Testis (tissue), 2 donors: ENCODE measurements at regions not wholly inside any gene's neighbourhood (a gene's known extent, or its start where the extent isn't known, plus 50 kb on each side); places are given as distances from the start of the nearest gene placed in this dataset.
A peak's percentile ranks its signal among the peaks of the same experiment; 100 is the strongest.

Experiments
- DNase-seq: peaks from one replicate; pipeline ENCODE4 v3.0.0-alpha.2; 2019
- H3K27ac ChIP-seq, 2 donors: fragments of 200-600 bp; sonication (generic); one replicate each; pipeline ENCODE4 v1.5.1; 2019
- H3K27me3 ChIP-seq: fragments of 200-600 bp; sonication (generic); one replicate; pipeline ENCODE4 v1.5.1; 2019
- H3K36me3 ChIP-seq: fragments of 200-600 bp; sonication (generic); one replicate; pipeline ENCODE4 v1.5.1; 2017; ENCODE audit warnings: low read depth; ENCODE audit errors: missing control alignments
- H3K4me1 ChIP-seq: fragments of 200-600 bp; sonication (generic); one replicate; pipeline ENCODE4 v1.5.1; 2019
- H3K4me3 ChIP-seq, 2 donors: fragments of 200-600 bp; sonication (generic); one replicate each; pipeline ENCODE4 v1.5.1; 2017 to 2019
- H3K9me3 ChIP-seq: fragments of 200-600 bp; sonication (generic); one replicate; pipeline ENCODE4 v1.5.1; 2017
- CTCF ChIP-seq, 3 experiments: fragments of 450-650 bp in 2 of 3; fragments of 200-600 bp in 1 of 3; sonication (generic) in 1 of 3; IDR thresholded peaks; one replicate each; pipeline ENCODE4 v1.5.1; 2016 to 2019; ENCODE audit warnings: antibody characterized with exemption in 3 of 3, mild to moderate bottlenecking in 2 of 3, moderate library complexity in 1 of 3
- POLR2A ChIP-seq: fragments of 450-650 bp; IDR thresholded peaks from one replicate; pipeline ENCODE4 v1.6.1; 2017; ENCODE audit warnings: antibody characterized with exemption, mild to moderate bottlenecking, moderate library complexity
- WGBS, 2 donors: methylation state at CpG; one replicate each; pipeline ENCODE4 v1.1.5; 2018; 5-methylcytosine and 5-hydroxymethylcytosine counted together
- intact Hi-C: fragments of 100-400 bp; cut with DNase I; formaldehyde crosslinking; loops from one replicate; pipeline ENCODE4 v1.15.1; 2023; ENCODE audit warnings: low total_unique reads

GRCh38 chr1:39098546-39099250 is 72.5 kb downstream of the NDUFS5 start:
- H3K36me3 ChIP-seq, result no peaks in the 10 kb centered on the region
- WGBS, 2 donors, result 28 to 38% methylated on average over 6 of the region's 6 CpGs
- H3K9me3 ChIP-seq, result no peaks in the 10 kb centered on the region
- H3K4me1 ChIP-seq, result peaks cover 6% of the 10 kb centered on the region
- intact Hi-C loops, result loop anchor here (5.0 kb wide), 1 partner anchor 159 kb away; no protein-coding TSS in a partner anchor
- H3K27me3 ChIP-seq, result no peaks in the 10 kb centered on the region
- H3K4me3 ChIP-seq, result no peak overlapping the region
- no peak for TF ChIP-seq POLR2A
- TF ChIP-seq CTCF (IDR thresholded peaks at IDR 0.05), result peak; percentile 33 to 62 (median 59)
- no peak overlapping the region for H3K27ac ChIP-seq
- peak; percentile 73 for DNase-seq

- DNase-seq, result peak; percentile 37
- intact Hi-C loops, result no loop called here
- Histone ChIP-seq H3K4me3 (no peak overlapping the region), H3K9me3 (no peaks in the 10 kb centered on the region), H3K27me3 (no peaks in the 10 kb centered on the region), H3K4me1 (peaks cover 23% of the 10 kb centered on the region), H3K36me3 (no peaks in the 10 kb centered on the region), H3K27ac (peak overlapping the region in 1 of 2 donors; percentile 20)
- peak; percentile 59 to 88 (median 68) for TF ChIP-seq CTCF (IDR thresholded peaks at IDR 0.05)
- TF ChIP-seq POLR2A, result no peak
- WGBS, 2 donors, result 46 to 49% methylated on average over 11 of the region's 11 CpGs
Measured at GRCh38 chr1:39102537-39103327, 76.6 kb downstream of the NDUFS5 start.

- Histone ChIP-seq H3K36me3 (no peaks in the 10 kb centered on the region), H3K4me1 (peaks cover 26% of the 10 kb centered on the region), H3K9me3 (no peaks in the 10 kb centered on the region), H3K4me3 (no peak overlapping the region), H3K27me3 (no peaks in the 10 kb centered on the region), H3K27ac (peak overlapping the region; percentile 92 to 98)
- TF ChIP-seq CTCF (IDR thresholded peaks at IDR 0.05) (no peak), POLR2A (no peak)
- intact Hi-C loops, result no loop called here
- DNase-seq, result no peak
- 65 to 75% methylated on average over 6 of the region's 6 CpGs for WGBS, 2 donors
Measured at GRCh38 chr1:39103328-39104157, 77.4 kb downstream of the NDUFS5 start.

GRCh38 chr1:39104158-39105060 is 78.3 kb downstream of the NDUFS5 start:
- Histone ChIP-seq H3K9me3 (no peaks in the 10 kb centered on the region), H3K27ac (peak overlapping the region; percentile 92 to 98), H3K4me3 (peak overlapping the region; percentile 75 to 77), H3K27me3 (no peaks in the 10 kb centered on the region), H3K4me1 (peaks cover 33% of the 10 kb centered on the region), H3K36me3 (no peaks in the 10 kb centered on the region)
- intact Hi-C loops, result loop anchor here (5.0 kb wide), 1 partner anchor 88 kb away; no protein-coding TSS in a partner anchor
- peak; percentile 49 for DNase-seq
- TF ChIP-seq POLR2A, result no peak
- no peak for TF ChIP-seq CTCF (IDR thresholded peaks at IDR 0.05)
- 15 to 22% methylated on average over 17 to 25 of the region's 25 CpGs for WGBS, 2 donors
